ENCODE measurements at regions not wholly inside any gene's neighbourhood (a gene's known extent, or its start where the extent isn't known, plus 50 kb on each side); places are given as distances from the start of the nearest gene placed in this dataset.

GRCh38 chr2:158743879-158744278 is 51.2 kb upstream of the DAPL1 start:
- TF ChIP-seq CTCF (conservative IDR thresholded peaks at IDR 0.05 in 1 of 2, IDR thresholded peaks at IDR 0.05 in 1 of 2; ENCODE audit: extremely low read depth in 1 of 2, insufficient read depth in 1 of 2, low read depth in 1 of 2, low read length in 2 of 2) = no peak
- no peak for TF ChIP-seq EZH2 (IDR thresholded peaks at IDR 0.05; ENCODE audit: borderline replicate concordance, low read length)
